H1 (cell line): ENCODE measurements at regions not wholly inside any gene's neighbourhood (a gene's known extent, or its start where the extent isn't known, plus 50 kb on each side); places are given as distances from the start of the nearest gene placed in this dataset.

Source experiments
- CTCF ChIA-PET: fragments of 300-600 bp; sonication (Branson Sonifier 250); formaldehyde crosslinking; loops from one replicate; lab custom pipeline; 2021; ENCODE audit not compliant: partially characterized antibody; lab: Charles Lee
- POLR2A ChIA-PET: fragments of 300-600 bp; sonication (Branson Sonifier 250); formaldehyde crosslinking; loops from one replicate; lab custom pipeline; 2021; ENCODE audit warnings: inconsistent platforms; ENCODE audit not compliant: partially characterized antibody; lab: Charles Lee
- DNase-seq, 2 experiments: peaks; one replicate each; pipeline versions ENCODE4 v3.0.0 to v3.0.0-alpha.2; 2010 to 2022; ENCODE audit warnings: low spot score in 2 of 2, low read depth in 1 of 2, mixed read lengths in 1 of 2
- FAIRE-seq: peaks from 2 replicates; lab custom pipeline; 2011; peaks lifted over from hg19 to GRCh38; lab: Jason Lieb, UNC
- H2AFZ ChIP-seq: 2 replicates; pipeline ENCODE4 v1.8.1; 2012; ENCODE audit warnings: low read length, inconsistent platforms
- H2AK5ac ChIP-seq: 2 replicates; pipeline ENCODE4 v1.6.1; 2013; ENCODE audit warnings: low read depth, low read length
- H2BK120ac ChIP-seq: replicated peaks from 2 replicates; pipeline ENCODE3; 2013; ENCODE audit warnings: low read depth, low read length, inconsistent platforms
- H2BK12ac ChIP-seq: 2 replicates; pipeline ENCODE4 v1.6.1; 2013; ENCODE audit warnings: low read depth, low read length
- H2BK15ac ChIP-seq: 2 replicates; pipeline ENCODE4 v1.6.1; 2013; ENCODE audit warnings: low read length
- H2BK20ac ChIP-seq: 2 replicates; pipeline ENCODE4 v1.6.1; 2013; ENCODE audit warnings: low read length
- H2BK5ac ChIP-seq: 2 replicates; pipeline ENCODE4 v1.6.1; 2013; ENCODE audit warnings: low read depth, low read length
- H3K14ac ChIP-seq: 2 replicates; pipeline ENCODE4 v1.6.1; 2013; ENCODE audit warnings: inconsistent platforms; ENCODE audit not compliant: insufficient read length
- H3K18ac ChIP-seq: 2 replicates; pipeline ENCODE4 v1.6.1; 2013; ENCODE audit warnings: low read length; ENCODE audit errors: extremely low read depth
- H3K23ac ChIP-seq: 2 replicates; pipeline ENCODE4 v1.6.1; 2013; ENCODE audit warnings: inconsistent platforms; ENCODE audit not compliant: insufficient read length
- H3K23me2 ChIP-seq: 2 replicates; pipeline ENCODE4 v1.6.1; 2013; ENCODE audit warnings: low read depth, low read length
- H3K27ac ChIP-seq: 2 replicates; pipeline ENCODE4 v1.6.1; 2011; ENCODE audit warnings: low read depth, low read length, inconsistent platforms
- H3K27me3 ChIP-seq, 4 experiments: replicated peaks in 1 of 4; 1 replicate in 1 of 4; 2 replicates in 3 of 4; pipeline versions ENCODE4 v1.6.1 to v1.8.1; 2011 to 2013; ENCODE audit warnings: low read length in 3 of 4, mild to moderate bottlenecking in 3 of 4, inconsistent platforms in 2 of 4, mixed read lengths in 2 of 4, moderate library complexity in 1 of 4; ENCODE audit not compliant: control insufficient read depth in 3 of 4, insufficient read depth in 3 of 4; ENCODE audit errors: extremely low read depth in 1 of 4
- H3K36me3 ChIP-seq, 4 experiments: 2 replicates each; pipeline versions ENCODE4 v1.6.1 to v1.8.1; 2011 to 2013; ENCODE audit warnings: mild to moderate bottlenecking in 4 of 4, low read length in 3 of 4, moderate library complexity in 2 of 4, control low read depth in 1 of 4, inconsistent platforms in 1 of 4; ENCODE audit not compliant: insufficient read depth in 4 of 4, control insufficient read depth in 2 of 4
- H3K4ac ChIP-seq: replicated peaks from 2 replicates; pipeline ENCODE3; 2013; ENCODE audit warnings: low read length, low read depth, mixed read lengths, inconsistent platforms; ENCODE audit not compliant: insufficient read length
- H3K4me1 ChIP-seq, 4 experiments: replicated peaks in 1 of 4; 1 replicate in 1 of 4; 2 replicates in 3 of 4; pipeline versions ENCODE4 v1.6.1 to v1.8.1; 2011 to 2013; ENCODE audit warnings: low read length in 3 of 4, inconsistent platforms in 2 of 4, mixed read lengths in 1 of 4; ENCODE audit not compliant: insufficient read depth in 4 of 4, control insufficient read depth in 3 of 4
- H3K4me2 ChIP-seq, 2 experiments: 2 replicates each; pipeline versions ENCODE4 v1.6.1 to v1.8.1; 2011 to 2013; ENCODE audit warnings: low read depth in 2 of 2, low read length in 2 of 2, control low read depth in 1 of 2, inconsistent platforms in 1 of 2, mild to moderate bottlenecking in 1 of 2; ENCODE audit not compliant: insufficient read depth in 1 of 2
- H3K4me3 ChIP-seq, 4 experiments: fragments of 200-600, 300-600 bp in 1 of 4; sonication (generic), shearing (Covaris generic), sonication (Bioruptor Twin) in 1 of 4; 2 replicates each; pipeline versions ENCODE4 v1.5.1 to v1.8.1; 2011 to 2016; ENCODE audit warnings: low read length in 4 of 4, low read depth in 3 of 4, control low read depth in 2 of 4, inconsistent platforms in 2 of 4, mild to moderate bottlenecking in 2 of 4, mixed read lengths in 1 of 4, moderate library complexity in 1 of 4; ENCODE audit not compliant: insufficient read depth in 2 of 4; ENCODE audit errors: extremely low read depth in 1 of 4
- H3K56ac ChIP-seq: replicated peaks from 2 replicates; pipeline ENCODE3; 2013; ENCODE audit warnings: low read depth, mild to moderate bottlenecking, mixed read lengths, low read length, inconsistent platforms; ENCODE audit not compliant: insufficient read length
- H3K79me1 ChIP-seq: 2 replicates; pipeline ENCODE4 v1.6.1; 2013; ENCODE audit warnings: low read depth, low read length, control low read depth
- H3K79me2 ChIP-seq, 2 experiments: 2 replicates each; pipeline versions ENCODE4 v1.6.1 to v1.8.1; 2012 to 2013; ENCODE audit warnings: low read length in 2 of 2, mild to moderate bottlenecking in 2 of 2, inconsistent platforms in 1 of 2; ENCODE audit not compliant: insufficient read depth in 2 of 2, control insufficient read depth in 1 of 2
- H3K9ac ChIP-seq, 4 experiments: replicated peaks in 1 of 4; 1 replicate in 1 of 4; 2 replicates in 3 of 4; pipeline versions ENCODE4 v1.6.1 to v1.8.1; 2011 to 2013; ENCODE audit warnings: low read depth in 3 of 4, low read length in 3 of 4, control low read depth in 2 of 4, mild to moderate bottlenecking in 2 of 4, moderate library complexity in 2 of 4, inconsistent platforms in 1 of 4; ENCODE audit errors: extremely low read depth in 1 of 4
- H3K9me3 ChIP-seq, 2 experiments: 2 replicates each; pipeline versions ENCODE4 v1.6.1 to v1.8.1; 2012 to 2013; ENCODE audit warnings: mild to moderate bottlenecking in 2 of 2, moderate library complexity in 2 of 2, control low read depth in 1 of 2, inconsistent platforms in 1 of 2, low read depth in 1 of 2, low read length in 1 of 2, mixed read lengths in 1 of 2; ENCODE audit not compliant: insufficient read depth in 2 of 2
- H4K20me1 ChIP-seq, 2 experiments: replicated peaks in 1 of 2; 2 replicates each; pipeline versions ENCODE3 to v1.8.1; 2011 to 2013; ENCODE audit warnings: inconsistent platforms in 2 of 2, low read length in 2 of 2, mild to moderate bottlenecking in 1 of 2; ENCODE audit not compliant: insufficient read depth in 2 of 2, control insufficient read depth in 1 of 2
- H4K5ac ChIP-seq: 2 replicates; pipeline ENCODE4 v1.6.1; 2013; ENCODE audit warnings: low read length, low read depth, mixed read lengths, inconsistent platforms; ENCODE audit not compliant: insufficient read length
- H4K8ac ChIP-seq: 2 replicates; pipeline ENCODE4 v1.8.0; 2013; ENCODE audit warnings: mild to moderate bottlenecking, moderate library complexity, low read length, inconsistent platforms; ENCODE audit not compliant: insufficient read depth; ENCODE audit errors: extremely low read depth
- H4K91ac ChIP-seq: replicated peaks from 2 replicates; pipeline ENCODE3; 2013; ENCODE audit warnings: low read length, mixed read lengths, inconsistent platforms; ENCODE audit not compliant: insufficient read length
- SRF ChIP-seq: IDR thresholded peaks from 2 replicates; pipeline ENCODE4 v1.6.1; 2011; ENCODE audit warnings: mild to moderate bottlenecking, low read depth, low read length, moderate library complexity
- TBP ChIP-seq: IDR thresholded peaks from 2 replicates; pipeline ENCODE4 v1.6.1; 2011; ENCODE audit warnings: low read depth, low read length, improper control_type of control experiment
- TEAD4 ChIP-seq: IDR thresholded peaks from 2 replicates; pipeline ENCODE4 v1.6.1; 2012; ENCODE audit warnings: low read depth, low read length, inconsistent platforms, mixed read lengths
- WGBS, 2 experiments: shearing (Covaris generic) in 1 of 2; methylation state at CpG; one replicate each; pipeline versions ENCODE4 v1.1.6 to v1.1.7; 2013 to 2015; ENCODE audit warnings: low lambda C conversion rate in 2 of 2, mixed read lengths in 2 of 2, inconsistent platforms in 1 of 2, low coverage in 1 of 2, missing lambda C conversion rate in 1 of 2; ENCODE audit not compliant: insufficient replicate concordance in 2 of 2, insufficient coverage in 1 of 2, insufficient read length in 1 of 2; ENCODE audit errors: extremely low coverage in 1 of 2, missing lambda C conversion rate in 1 of 2; 5-methylcytosine and 5-hydroxymethylcytosine counted together
- TF ChIP-seq, protein P1 (sequence below): IDR thresholded peaks from 2 replicates; pipeline ENCODE4 v1.6.1; 2012; ENCODE audit warnings: inconsistent platforms

DNA sequence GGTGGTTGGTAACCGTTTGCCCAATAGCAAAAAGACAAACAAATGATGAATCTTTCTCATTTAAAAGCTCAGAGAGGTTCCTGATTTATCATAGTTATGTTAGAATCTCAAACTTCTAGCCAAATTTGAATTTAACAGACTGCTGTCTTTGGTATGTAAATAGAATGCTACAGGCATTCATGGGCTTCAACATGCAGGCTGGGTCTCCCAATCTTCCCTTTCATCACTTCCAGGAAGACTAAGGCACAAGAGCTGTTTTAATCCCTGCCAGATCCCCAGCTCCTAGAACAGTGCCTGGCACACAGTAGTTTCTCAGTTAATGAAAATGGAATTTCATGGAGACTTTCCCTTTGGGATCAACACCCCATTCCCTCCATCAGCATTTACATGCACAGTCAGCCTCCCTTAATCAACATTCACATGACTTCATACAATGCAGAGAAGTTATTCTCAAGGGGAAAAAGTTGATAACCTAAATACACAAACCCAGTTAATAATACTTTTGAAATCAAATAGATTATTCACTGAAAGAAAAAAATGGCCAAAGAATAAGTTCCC lies 107.6 kb upstream of the C1QTNF7 start:
- H3K23me2 ChIP-seq, result no peaks in the 10 kb centered on the region
- no peak overlapping the region for H3K9ac ChIP-seq
- no peak overlapping the region for H3K4me2 ChIP-seq
- H3K4ac ChIP-seq, result no peak overlapping the region
- no peak overlapping the region for H2BK15ac ChIP-seq
- no peak overlapping the region for H3K23ac ChIP-seq
- H3K9me3 ChIP-seq, result no peaks in the 10 kb centered on the region
- H3K36me3 ChIP-seq, result no peaks in the 10 kb centered on the region
- TF ChIP-seq TEAD4 (no peak), TBP (no peak), SRF (no peak)
- TF ChIP-seq, protein P1, sequence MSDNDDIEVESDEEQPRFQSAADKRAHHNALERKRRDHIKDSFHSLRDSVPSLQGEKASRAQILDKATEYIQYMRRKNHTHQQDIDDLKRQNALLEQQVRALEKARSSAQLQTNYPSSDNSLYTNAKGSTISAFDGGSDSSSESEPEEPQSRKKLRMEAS, result no peak
- H3K4me1 ChIP-seq, result no peaks in the 10 kb centered on the region
- ChIA-PET POLR2A (no interaction called here), CTCF (interaction anchor here (0.5 kb wide), 1 partner anchor 61 kb away, joined by 3 read pairs; no protein-coding TSS in a partner anchor)
- no peak overlapping the region for H4K8ac ChIP-seq
- no peak overlapping the region for H4K5ac ChIP-seq
- no peak overlapping the region for H3K56ac ChIP-seq
- H2BK12ac ChIP-seq, result no peak overlapping the region
- no peaks in the 10 kb centered on the region for H3K27me3 ChIP-seq
- no peaks in the 10 kb centered on the region for H4K20me1 ChIP-seq
- H3K4me3 ChIP-seq, result no peak overlapping the region
- WGBS, 2 experiments, result 80% methylated on average over 1 of the region's 1 CpG; no CpG with 5 or more reads in 1 of the 2 experiments
- no peak overlapping the region for H3K27ac ChIP-seq
- no peak for FAIRE-seq
- no peak overlapping the region for H4K91ac ChIP-seq
- no peak overlapping the region for H3K18ac ChIP-seq
- H3K14ac ChIP-seq, result no peak overlapping the region
- no peak overlapping the region for H2BK5ac ChIP-seq
- H3K79me2 ChIP-seq, result no peaks in the 10 kb centered on the region
- H2BK20ac ChIP-seq, result no peak overlapping the region
- H2BK120ac ChIP-seq, result no peak overlapping the region
- DNase-seq, result no peak
- H2AK5ac ChIP-seq, result no peak overlapping the region
- no peaks in the 10 kb centered on the region for H3K79me1 ChIP-seq
- H2AFZ ChIP-seq, result no peak overlapping the region
